Thymus (tissue), 11 donors: ENCODE measurements at regions not wholly inside any gene's neighbourhood (a gene's known extent, or its start where the extent isn't known, plus 50 kb on each side); places are given as distances from the start of the nearest gene placed in this dataset.

Experiments used
- DNase-seq, 9 donors: peaks; one replicate each; pipeline ENCODE4 v3.0.0-alpha.2; 2013; ENCODE audit warnings: low spot score in 9 of 9, low read depth in 6 of 9, missing footprints in 1 of 9
- H3K27ac ChIP-seq, 2 donors: one replicate each; pipeline ENCODE4 v1.5.1; 2013; ENCODE audit warnings: control low read depth in 1 of 2, low read depth in 1 of 2, low read length in 1 of 2, mild to moderate bottlenecking in 1 of 2, moderate library complexity in 1 of 2
- H3K27me3 ChIP-seq, 2 donors: one replicate each; pipeline ENCODE4 v1.5.1; 2013; ENCODE audit warnings: low read length in 1 of 2; ENCODE audit not compliant: control insufficient read depth in 2 of 2, insufficient read depth in 1 of 2
- H3K36me3 ChIP-seq, 2 donors: one replicate each; pipeline ENCODE4 v1.5.1; 2013; ENCODE audit warnings: low read length in 1 of 2, mild to moderate bottlenecking in 1 of 2, moderate library complexity in 1 of 2; ENCODE audit not compliant: control insufficient read depth in 2 of 2, insufficient read depth in 2 of 2
- H3K4me1 ChIP-seq, 2 donors: one replicate each; pipeline ENCODE4 v1.5.1; 2013; ENCODE audit warnings: low read length in 2 of 2; ENCODE audit not compliant: control insufficient read depth in 2 of 2, insufficient read depth in 2 of 2
- H3K4me3 ChIP-seq, 2 donors: one replicate each; pipeline ENCODE4 v1.5.1; 2013; ENCODE audit warnings: low read length in 2 of 2, control low read depth in 1 of 2, mild to moderate bottlenecking in 1 of 2
- H3K9me3 ChIP-seq, 2 donors: one replicate each; pipeline ENCODE4 v1.5.1; 2013; ENCODE audit warnings: low read length in 1 of 2, mild to moderate bottlenecking in 1 of 2; ENCODE audit not compliant: control insufficient read depth in 2 of 2, insufficient read depth in 1 of 2
- WGBS: extraction: QIAGEN DNeasy Blood & Tissue Kit; methylation state at CpG from one replicate; pipeline ENCODE4 v1.1.7; 2013; 5-methylcytosine and 5-hydroxymethylcytosine counted together
- donor health status: healthy.

DNA sequence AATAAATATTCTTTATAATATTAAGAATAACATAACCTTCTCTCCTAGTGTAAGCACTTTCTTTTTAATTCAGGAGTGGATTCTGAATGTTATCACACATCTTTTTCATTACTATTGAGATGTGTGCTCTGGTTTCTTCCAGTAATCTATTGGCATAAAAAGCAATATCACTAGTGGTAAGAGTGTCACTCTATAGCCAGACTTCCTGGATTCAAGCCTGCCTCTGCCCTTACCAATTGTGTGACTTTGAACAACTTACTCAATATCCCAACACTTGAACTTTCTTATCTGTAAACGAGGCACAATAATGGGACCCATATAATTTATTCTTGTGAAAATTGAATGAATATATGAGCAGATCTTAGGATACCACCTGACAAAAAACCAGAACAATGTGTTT lies 71.0 kb downstream of the SEM1 start:
- no peak for DNase-seq

DNA sequence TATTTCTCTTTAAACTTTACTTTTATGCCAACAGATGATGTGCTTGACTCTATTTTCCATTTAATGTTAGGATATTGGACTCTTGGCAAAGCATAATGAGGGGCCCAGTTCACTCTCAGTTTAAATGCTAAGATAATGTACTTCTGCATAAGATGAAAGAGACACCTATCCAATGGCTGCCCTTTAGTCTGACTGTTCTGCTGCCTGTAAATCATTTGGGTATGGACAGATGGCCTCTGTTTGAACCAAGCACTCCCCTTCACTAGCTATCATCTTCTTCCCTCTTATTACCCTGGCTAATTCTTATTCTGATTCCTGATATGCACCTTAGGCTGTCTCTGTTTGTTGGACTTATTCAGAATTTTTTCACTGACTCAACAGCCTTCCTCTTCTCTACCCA lies 72.1 kb downstream of the SEM1 start:
- Histone ChIP-seq H3K9me3 (no peaks in the 10 kb centered on the region), H3K27me3 (no peaks in the 10 kb centered on the region), H3K27ac (no peak overlapping the region), H3K4me1 (no peaks in the 10 kb centered on the region), H3K36me3 (no peaks in the 10 kb centered on the region), H3K4me3 (no peak overlapping the region)
- DNase-seq: no peak

More for the DNA sequence above, 71.0 kb downstream of the SEM1 start:
- Histone ChIP-seq H3K9me3 (no peaks in the 10 kb centered on the region), H3K27ac (no peak overlapping the region), H3K4me1 (no peaks in the 10 kb centered on the region), H3K36me3 (no peaks in the 10 kb centered on the region), H3K27me3 (no peaks in the 10 kb centered on the region), H3K4me3 (no peak overlapping the region)
- 95% methylated on average over 1 of the region's 1 CpG for WGBS

DNA sequence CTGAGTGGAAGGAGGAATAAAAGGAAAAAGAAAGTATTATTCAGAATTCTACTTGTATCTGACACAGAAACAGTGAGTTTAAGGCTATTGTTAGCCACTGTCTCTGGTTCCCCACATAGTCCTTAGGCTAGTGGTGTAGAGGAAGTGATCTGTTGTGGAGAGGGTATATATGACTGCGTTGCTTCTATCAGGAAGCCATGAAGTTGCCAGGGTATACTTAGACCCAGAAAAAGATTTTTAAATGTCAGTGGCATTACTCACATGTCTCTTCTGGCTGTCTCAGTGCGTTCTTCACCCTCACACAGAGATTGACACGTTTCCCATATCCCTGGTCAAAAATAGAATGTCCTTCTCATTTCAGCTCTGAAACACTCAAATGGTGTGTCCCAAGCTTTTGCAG lies 72.7 kb downstream of the SEM1 start:
- Histone ChIP-seq H3K4me1 (no peaks in the 10 kb centered on the region), H3K36me3 (no peaks in the 10 kb centered on the region), H3K27me3 (no peaks in the 10 kb centered on the region), H3K27ac (no peak overlapping the region), H3K9me3 (no peaks in the 10 kb centered on the region), H3K4me3 (no peak overlapping the region)
- 87% methylated on average over 3 of the region's 3 CpGs for WGBS
- DNase-seq: no peak

DNA sequence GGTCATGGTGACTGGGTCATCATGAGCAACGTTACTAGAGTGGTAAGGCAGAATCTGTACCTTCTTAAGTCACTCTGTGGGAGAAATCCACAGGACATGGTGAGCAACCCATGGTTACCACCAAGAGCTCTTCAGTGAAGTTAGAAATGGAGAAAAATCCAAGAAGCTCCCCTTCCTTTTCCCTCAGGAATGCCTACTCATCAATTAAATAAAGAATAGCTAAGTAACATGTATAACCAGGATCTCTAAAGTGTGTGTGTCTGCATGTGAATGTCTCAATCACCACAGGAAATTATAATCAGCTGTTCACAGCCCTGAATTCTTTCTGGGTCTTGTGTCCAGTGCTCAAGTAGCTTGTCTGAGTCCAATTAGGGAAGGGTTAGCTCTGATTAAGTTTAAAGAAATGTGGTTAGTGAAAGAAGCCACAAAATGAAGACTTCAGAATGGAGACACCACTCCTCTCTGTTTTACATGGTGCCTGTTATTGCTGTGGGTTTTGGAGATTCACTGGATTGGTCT lies 73.2 kb downstream of the SEM1 start:
- H3K27me3 ChIP-seq: no peaks in the 10 kb centered on the region
- WGBS: 88% methylated on average over 1 of the region's 1 CpG
- H3K9me3 ChIP-seq: no peaks in the 10 kb centered on the region
- no peak overlapping the region for H3K4me3 ChIP-seq
- H3K36me3 ChIP-seq: no peaks in the 10 kb centered on the region
- DNase-seq: no peak
- H3K27ac ChIP-seq: no peak overlapping the region
- H3K4me1 ChIP-seq: no peaks in the 10 kb centered on the region

DNA sequence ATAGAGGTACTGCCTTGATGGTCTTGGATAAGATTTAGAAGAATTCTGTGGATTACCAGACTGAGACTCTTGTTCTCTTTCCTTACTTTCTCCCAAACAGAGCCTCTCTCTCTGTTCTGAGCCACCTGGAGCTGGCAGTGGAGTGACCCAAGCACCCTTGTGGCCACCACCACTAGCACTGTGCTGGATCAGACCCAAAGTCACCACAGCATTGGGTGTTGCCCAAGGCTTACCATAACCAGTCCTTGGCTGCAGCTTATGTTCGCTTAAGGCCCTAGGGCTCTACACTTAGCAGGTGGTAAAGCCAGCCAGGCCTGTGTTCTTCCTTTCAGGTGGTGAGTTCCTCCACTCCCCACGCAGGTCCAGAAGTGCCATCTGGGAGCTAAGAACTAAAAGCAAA lies 79.8 kb downstream of the SEM1 start:
- Histone ChIP-seq H3K36me3 (no peaks in the 10 kb centered on the region), H3K27ac (no peak overlapping the region), H3K9me3 (no peaks in the 10 kb centered on the region), H3K4me3 (no peak overlapping the region), H3K4me1 (no peaks in the 10 kb centered on the region), H3K27me3 (no peaks in the 10 kb centered on the region)
- DNase-seq: no peak
- WGBS: 94% methylated on average over 2 of the region's 2 CpGs

DNA sequence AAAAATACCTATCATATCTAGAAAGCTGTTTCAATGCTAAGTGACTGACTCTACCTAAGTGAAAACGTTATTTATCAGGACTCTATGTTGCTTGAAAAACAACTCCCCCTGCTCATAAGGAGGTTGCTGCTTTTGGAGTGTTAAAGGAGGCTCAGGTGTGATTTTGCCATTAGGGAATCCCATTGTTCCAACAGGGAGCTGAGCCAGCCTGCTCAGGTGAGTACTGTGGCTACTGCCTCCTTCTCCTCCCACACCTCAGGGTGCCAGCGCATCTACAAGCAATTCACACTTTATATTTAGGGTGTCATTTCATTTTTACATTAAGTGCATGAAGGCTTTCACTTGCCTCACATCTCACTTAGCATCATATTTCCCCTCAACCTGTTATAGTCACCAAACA lies 84.7 kb downstream of the SEM1 start:
- Histone ChIP-seq H3K9me3 (no peaks in the 10 kb centered on the region), H3K27ac (no peak overlapping the region), H3K36me3 (no peaks in the 10 kb centered on the region), H3K4me1 (no peaks in the 10 kb centered on the region), H3K4me3 (no peak overlapping the region), H3K27me3 (no peaks in the 10 kb centered on the region)
- WGBS: 51% methylated on average over 2 of the region's 2 CpGs
- no peak for DNase-seq

DNA sequence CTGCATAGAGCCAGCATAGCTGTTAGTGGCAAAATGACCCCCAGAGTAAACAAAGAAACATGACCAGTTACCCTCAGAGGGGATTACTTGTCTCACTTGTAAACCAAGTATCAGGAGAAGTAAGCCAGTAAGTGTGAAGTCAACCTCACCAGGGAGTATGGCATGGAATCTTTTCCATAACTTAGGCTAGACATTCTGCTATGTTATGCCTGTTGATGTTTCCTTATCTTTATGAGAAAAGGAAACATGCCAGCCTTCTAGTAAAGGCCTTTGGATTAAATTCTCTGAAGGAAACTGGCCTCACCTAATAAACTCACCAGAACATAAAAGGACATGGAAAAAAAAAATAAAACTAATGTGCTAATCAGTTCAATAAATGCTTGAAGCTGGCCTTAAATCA lies 87.7 kb downstream of the SEM1 start:
- no peaks in the 10 kb centered on the region for H3K9me3 ChIP-seq
- no peaks in the 10 kb centered on the region for H3K4me1 ChIP-seq
- H3K36me3 ChIP-seq: no peaks in the 10 kb centered on the region
- H3K27me3 ChIP-seq: no peaks in the 10 kb centered on the region
- no peak for DNase-seq
- H3K4me3 ChIP-seq: no peak overlapping the region
- no peak overlapping the region for H3K27ac ChIP-seq

DNA sequence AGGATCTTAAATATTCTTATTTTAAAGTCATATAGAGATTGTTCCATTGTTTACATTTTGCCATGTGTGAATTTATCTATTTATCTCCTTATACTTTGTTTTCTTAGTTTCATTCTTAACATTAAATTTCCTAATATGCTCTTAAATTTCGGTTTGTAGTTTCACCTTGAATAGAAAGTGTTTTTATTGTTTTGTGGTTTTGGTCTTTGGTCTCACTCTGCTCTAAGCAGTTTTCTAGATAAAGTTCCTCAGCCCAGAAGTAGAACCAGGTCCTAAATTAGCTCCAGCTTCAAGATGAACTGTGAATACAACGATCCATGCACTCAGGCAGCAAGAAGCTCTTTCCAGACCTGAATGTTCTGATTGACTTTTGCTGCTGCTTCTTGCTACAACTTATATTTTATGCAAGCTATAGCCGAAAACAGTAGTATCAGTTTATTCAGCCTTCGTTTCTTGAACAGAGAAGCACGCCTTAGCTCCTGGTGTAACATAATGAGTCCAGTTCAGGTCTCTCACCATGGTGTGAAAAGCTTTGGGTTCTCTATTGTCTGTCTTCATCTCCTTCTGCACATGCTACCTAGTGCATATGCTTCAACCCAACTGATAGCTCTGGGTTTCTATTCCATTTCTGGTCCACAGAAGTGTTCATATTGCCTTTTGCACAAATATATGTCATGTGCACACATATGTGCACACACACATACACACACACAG lies 95.3 kb downstream of the SEM1 start:
- Histone ChIP-seq H3K4me1 (no peaks in the 10 kb centered on the region), H3K27me3 (no peaks in the 10 kb centered on the region), H3K9me3 (no peaks in the 10 kb centered on the region), H3K27ac (no peak overlapping the region), H3K36me3 (no peaks in the 10 kb centered on the region), H3K4me3 (no peak overlapping the region)
- DNase-seq: no peak
- 90% methylated on average over 5 of the region's 5 CpGs for WGBS

DNA sequence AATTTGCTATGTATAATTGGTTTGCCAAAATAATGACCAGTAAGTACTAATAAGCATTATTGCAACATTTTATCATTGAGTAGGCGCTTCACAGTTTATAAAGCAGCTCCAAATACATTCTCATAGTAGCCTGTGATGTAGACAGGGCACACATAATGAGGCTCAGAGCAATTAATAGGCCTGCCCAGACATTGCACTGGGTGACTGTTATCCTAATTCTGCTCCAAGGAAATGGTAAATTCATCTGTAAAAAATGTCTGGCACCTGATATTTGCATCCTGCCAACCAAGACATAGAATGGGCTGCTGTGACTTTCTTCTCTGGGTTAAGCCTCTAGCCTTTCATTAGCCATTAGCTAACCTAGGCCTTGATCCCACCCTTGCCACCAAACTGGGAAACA lies 97.6 kb downstream of the SEM1 start:
- H3K4me1 ChIP-seq: no peaks in the 10 kb centered on the region
- no peaks in the 10 kb centered on the region for H3K36me3 ChIP-seq
- H3K27ac ChIP-seq: no peak overlapping the region
- DNase-seq: no peak
- no peaks in the 10 kb centered on the region for H3K9me3 ChIP-seq
- H3K4me3 ChIP-seq: no peak overlapping the region
- WGBS: 93% methylated on average over 1 of the region's 1 CpG
- no peaks in the 10 kb centered on the region for H3K27me3 ChIP-seq
